GM18907 (cell line): ENCODE measurements at regions not wholly inside any gene's neighbourhood (a gene's known extent, or its start where the extent isn't known, plus 50 kb on each side); places are given as distances from the start of the nearest gene placed in this dataset.
"Not testable (repeated sequence)": the region's sequence is repeated elsewhere in the genome, so short reads cannot be mapped to it uniquely, and the experiment has no call there.

ENCODE experiments used
- ATAC-seq: cut with Tn5 transposase; IDR thresholded peaks from one replicate; pipeline ENCODE4 v1.9.1; 2021; ENCODE audit warnings: mild to moderate bottlenecking, moderate library complexity; ENCODE audit not compliant: unreplicated experiment

GRCh38 chr18:37853706-37854105 lies 288.1 kb upstream of the CELF4 start:
- ATAC-seq = no peak

GRCh38 chr18:37852464-37852863 lies 286.9 kb upstream of the CELF4 start:
- ATAC-seq = no peak

DNA sequence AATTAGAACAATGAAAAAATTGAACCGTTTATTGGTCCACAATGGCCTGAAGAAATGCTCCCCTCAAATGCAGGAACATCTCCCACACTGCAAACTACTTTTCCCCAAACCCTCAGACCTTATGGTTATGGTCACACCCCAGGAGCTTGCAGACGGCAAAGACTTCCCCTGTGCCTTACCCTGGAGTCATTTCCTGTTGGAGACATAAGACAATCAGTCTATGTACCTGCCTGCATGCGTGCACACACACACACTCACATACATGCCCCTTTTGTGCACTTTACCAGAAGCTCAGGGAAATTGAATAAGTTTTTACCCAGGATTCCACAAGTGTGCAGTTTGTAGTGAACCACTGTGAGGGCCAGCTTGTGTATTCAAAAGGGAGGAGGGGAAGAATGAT lies 281.9 kb upstream of the CELF4 start:
- no peak for ATAC-seq

GRCh38 chr18:37846996-37847395 lies 281.4 kb upstream of the CELF4 start:
- no peak for ATAC-seq

DNA sequence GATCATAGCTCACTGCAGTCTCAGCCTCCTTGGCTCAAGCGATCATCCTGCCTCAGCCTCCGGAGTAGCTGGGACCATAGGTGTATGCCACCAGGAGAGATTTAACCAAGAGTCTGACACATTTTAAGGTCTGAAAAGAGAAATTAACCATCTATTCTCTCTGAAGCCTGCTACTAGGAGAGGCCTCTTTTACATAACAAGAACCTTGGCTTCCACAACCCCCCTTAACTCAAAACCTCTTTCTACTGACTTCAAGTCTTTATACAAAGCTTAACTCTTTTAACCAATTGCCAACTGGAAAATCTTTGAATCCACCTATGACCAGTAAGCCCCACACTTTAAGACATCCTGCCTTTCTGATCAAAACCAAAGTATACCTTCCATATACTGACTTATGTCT lies 279.9 kb upstream of the CELF4 start:
- ATAC-seq = no peak

DNA sequence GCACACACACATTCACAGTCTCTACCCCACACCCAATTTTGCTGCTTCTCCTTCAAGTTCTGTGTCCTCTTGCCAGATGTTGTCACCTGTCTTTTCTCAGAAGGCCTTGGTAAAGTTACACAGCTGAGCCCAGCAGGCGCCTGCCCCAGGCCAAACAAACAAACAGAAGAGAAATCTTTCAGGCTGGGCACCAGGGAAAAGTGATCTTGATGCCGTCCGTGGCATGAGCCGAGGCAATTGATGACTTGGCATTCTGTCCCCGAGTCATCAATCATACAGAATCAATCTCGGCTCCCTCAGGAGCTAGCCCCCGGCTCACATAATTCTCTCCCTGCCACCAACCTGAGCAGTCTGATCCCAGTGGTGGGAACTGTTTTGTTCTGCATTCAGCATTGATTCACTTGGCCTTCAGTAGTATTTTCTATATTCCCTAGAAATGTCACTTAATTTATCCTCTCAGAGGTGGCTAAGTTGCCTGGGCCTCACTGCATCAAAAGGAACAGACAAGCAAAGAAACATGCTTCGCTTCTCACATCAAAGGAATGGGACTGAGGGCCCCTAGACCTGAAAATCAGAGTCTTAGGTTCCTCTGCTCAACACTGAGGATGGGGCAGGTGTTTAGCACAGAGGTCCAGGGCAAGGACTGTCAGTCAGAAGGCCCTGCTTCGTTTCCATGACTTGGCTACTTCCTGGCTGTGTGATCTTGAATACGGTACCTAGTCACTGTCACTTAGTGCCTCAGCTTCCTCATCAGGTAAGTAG lies 278.8 kb upstream of the CELF4 start:
- ATAC-seq = no peak

DNA sequence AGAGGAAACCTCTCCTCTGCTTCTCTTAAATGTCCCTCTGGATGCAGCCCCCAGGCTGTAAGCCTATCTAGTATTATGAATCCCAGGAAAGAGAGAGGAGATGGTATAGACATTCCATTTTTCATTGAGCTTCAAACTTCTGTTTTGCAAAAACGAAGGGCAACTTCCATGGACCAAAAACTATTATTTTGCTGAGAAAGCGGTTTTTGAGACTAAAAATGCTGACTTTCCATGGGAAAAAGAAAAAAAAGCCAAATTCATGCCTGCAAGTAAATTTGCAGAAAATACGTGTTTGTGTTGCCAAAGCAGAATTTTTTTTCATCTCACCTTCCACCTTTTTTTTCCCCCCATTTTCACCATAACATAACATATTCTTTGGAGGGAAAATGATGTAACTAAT lies 272.5 kb upstream of the CELF4 start:
- ATAC-seq = no peak

- ATAC-seq = no peak
Observed at GRCh38 chr18:37836071-37836970, 270.7 kb upstream of the CELF4 start.

DNA sequence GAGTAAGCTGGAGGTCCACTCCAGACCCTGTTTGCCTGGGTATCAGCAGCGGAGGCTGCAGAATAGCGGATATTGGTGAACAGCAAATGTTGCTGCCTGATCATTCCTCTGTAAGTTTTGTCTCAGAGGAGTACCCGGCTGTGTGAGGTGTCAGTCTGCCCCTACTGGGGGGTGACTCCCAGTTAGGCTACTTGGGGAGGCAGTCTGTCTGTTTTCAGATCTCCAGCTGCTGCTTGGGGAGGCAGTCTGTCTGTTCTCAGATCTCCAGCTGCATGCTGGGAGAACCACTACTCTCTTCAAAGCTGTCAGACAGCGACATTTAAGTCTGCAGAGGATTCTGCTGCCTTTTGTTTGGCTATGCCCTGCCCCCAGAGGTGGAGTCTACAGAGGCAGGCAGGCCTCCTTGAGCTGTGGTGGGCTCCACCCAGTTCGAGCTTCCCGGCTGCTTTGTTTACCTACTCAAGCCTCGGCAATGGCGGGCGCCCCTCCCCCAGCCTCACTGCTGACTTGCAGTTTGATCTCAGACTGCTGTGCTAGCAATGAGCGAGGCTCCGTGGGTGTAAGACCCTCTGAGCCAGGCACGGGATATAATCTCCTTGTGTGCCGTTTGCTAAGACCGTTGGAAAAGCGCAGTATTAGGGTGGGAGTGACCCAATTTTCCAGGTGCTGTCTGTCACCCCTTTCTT lies 266.6 kb upstream of the CELF4 start:
- ATAC-seq = not testable (repeated sequence)

- no peak for ATAC-seq
Observed at GRCh38 chr18:37812961-37813360, 247.4 kb upstream of the CELF4 start.

DNA sequence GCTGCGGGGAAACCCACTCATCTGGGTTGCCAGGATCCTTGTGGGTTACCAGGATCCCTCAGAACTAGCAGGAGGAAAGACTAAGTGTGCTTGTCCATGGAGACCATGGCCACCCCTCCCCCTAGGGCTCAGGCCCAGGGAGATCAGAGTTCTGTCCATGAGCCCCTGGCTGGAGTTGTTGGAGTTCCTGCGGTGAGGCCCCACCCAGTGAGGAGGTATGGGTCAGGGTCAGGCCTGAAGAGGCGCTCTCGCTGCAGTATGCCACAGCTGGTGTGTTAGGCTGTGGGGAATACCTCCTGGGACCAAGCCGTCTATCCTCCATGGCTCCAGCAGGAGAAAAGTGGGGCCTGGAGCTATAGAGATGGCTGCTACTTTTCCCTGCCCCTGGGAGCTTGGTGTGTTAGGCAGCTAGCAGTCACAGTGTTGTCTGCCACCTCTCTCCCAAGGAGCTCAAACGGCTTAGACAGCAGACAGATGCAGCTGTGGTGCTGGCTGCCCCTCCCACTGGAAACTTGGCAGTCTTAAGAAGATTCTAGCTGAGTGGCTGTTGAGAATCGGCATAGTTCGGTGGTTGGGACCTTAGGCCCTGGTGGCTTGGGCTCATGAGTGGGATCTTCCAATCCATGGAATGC lies 240.3 kb upstream of the CELF4 start:
- no peak for ATAC-seq

- no peak for ATAC-seq
Observed at GRCh38 chr18:37796823-37797349, 231.3 kb upstream of the CELF4 start.

DNA sequence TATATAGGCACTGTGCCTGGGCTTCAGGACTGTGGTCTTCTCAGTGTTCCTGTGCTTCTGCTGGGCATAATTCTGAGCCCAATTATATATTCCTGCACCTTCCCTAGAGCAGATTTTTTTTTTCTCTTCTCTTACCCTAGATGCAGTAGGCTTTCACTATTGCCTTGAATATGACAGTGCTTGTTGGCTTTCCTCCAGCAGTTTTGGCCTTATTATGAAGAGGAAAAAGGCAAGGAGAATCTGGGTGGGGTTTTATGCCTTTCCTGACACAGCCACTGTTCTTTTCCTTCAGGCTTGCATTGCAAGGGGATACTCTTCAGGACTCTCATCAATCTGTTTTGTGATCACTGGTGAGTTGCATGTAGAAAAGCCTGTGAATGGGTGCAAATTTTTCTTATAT lies 221.9 kb upstream of the CELF4 start:
- no peak for ATAC-seq

GRCh38 chr18:37783771-37784170 lies 218.2 kb upstream of the CELF4 start:
- no peak for ATAC-seq

- ATAC-seq = no peak
Observed at GRCh38 chr18:37779220-37779619, 213.6 kb upstream of the CELF4 start.

DNA sequence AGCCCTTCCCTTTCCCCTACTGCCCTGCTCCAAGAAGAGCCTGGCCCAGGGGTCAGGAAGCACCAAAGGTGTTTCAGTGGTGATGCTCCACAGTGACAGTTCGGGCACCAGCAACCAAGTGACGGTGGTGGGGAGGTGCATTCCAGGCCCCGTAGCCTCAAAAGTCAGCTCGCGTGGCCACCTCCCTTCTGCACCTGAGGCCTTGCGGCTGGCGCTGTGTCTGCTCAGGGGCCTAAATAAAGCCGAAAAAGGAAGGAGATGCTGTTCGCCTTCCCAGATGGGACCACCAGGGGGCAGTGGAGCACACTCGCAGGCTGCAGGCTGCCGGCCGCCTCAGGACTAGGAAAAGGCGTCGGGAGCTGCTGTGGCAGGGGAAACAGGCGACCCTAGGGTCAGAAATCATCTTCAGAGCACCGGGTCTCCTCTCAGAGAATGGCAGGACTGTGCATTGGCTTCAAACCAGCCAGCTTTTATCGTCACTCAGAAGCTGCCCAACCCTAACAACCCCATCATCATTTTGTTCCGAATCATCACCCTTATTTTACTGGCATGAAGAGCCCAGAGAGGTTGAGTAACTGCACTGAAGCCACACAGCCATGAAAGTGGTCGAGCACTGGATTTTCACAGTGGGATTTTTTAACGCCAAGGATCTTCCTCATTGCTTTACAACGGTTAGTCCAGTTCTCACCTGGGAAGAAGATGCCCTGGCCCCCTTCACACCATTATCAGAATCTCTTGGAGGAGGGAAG lies 213.0 kb upstream of the CELF4 start:
- peak; percentile 81 for ATAC-seq

GRCh38 chr18:37769826-37770225 lies 204.2 kb upstream of the CELF4 start:
- no peak for ATAC-seq

DNA sequence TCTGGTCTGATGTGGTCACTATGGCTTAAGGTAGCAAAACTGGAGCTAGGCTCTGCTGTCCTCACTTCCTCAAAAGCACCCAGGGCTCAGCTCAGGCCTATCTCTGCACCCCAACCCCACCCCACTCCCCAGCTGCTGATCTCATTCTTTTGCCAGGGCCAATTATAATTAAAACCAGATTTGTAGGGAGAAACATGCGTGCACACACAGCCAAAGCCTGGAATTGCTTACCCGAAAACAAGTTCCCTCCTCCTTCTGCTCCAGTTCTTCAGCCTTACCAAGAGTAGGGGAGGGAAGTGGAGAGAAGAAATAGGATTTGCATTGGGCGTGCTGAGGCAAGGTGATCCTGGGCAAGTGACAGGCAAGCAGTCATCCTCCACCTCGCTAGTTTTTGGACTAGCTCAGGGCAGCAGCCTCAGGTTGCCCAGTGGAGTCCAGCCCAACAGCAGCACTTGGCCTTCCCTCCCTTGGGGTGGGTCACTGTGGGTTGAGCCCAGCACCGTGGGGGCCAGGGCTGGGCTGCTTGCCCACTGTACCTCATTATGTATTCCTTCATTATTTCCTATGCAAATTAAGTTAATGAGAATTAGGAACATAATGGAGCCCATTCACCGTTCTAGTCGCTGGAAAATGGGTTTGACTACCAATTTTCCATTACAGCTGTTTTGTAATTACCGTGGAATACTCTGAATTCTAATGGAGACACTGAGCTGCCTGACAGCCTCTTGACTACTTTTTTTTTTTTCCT lies 199.1 kb upstream of the CELF4 start:
- ATAC-seq = no peak

GRCh38 chr18:37762076-37762621 lies 196.6 kb upstream of the CELF4 start:
- ATAC-seq = no peak
